NCI-H2107 (cell line): ENCODE measurements at regions not wholly inside any gene's neighbourhood (a gene's known extent, or its start where the extent isn't known, plus 50 kb on each side); places are given as distances from the start of the nearest gene placed in this dataset.

Experiments
- DNase-seq: peaks from one replicate; lab custom pipeline; 2025; lab: John Stamatoyannopoulos, UW

GRCh38 chr3:59133311-59133710 is 83.5 kb upstream of the CFAP20DC start:
- DNase-seq: no peak

GRCh38 chr3:59131016-59131766 is 81.4 kb upstream of the CFAP20DC start:
- DNase-seq: no peak

GRCh38 chr3:59128685-59129084 is 78.9 kb upstream of the CFAP20DC start:
- DNase-seq: no peak

- no peak for DNase-seq
These were observed 77.2 kb upstream of the CFAP20DC start for GRCh38 chr3:59127071-59127470.

GRCh38 chr3:59126446-59126845 is 76.6 kb upstream of the CFAP20DC start:
- no peak for DNase-seq

- DNase-seq: no peak
These were observed 71.7 kb upstream of the CFAP20DC start for GRCh38 chr3:59121346-59122144.

GRCh38 chr3:59118928-59119327 is 69.1 kb upstream of the CFAP20DC start:
- DNase-seq: no peak

- no peak for DNase-seq
These were observed 67.6 kb upstream of the CFAP20DC start for GRCh38 chr3:59117396-59117795.

GRCh38 chr3:59116233-59116537 is 66.4 kb upstream of the CFAP20DC start:
- DNase-seq: no peak

- DNase-seq: no peak
These were observed 65.8 kb upstream of the CFAP20DC start for GRCh38 chr3:59115364-59116232.

GRCh38 chr3:59107856-59108815 is 58.3 kb upstream of the CFAP20DC start:
- no peak for DNase-seq

- DNase-seq: no peak
These were observed 56.3 kb upstream of the CFAP20DC start for GRCh38 chr3:59106085-59106648.

- DNase-seq: no peak
These were observed 53.7 kb upstream of the CFAP20DC start for GRCh38 chr3:59103552-59103951.

- no peak for DNase-seq
These were observed 51.5 kb upstream of the CFAP20DC start for GRCh38 chr3:59101231-59101736.
